H9 (cell line): ENCODE measurements at regions not wholly inside any gene's neighbourhood (a gene's known extent, or its start where the extent isn't known, plus 50 kb on each side); places are given as distances from the start of the nearest gene placed in this dataset.

Experiments used
- DNase-seq: peaks from one replicate; pipeline ENCODE4 v3.0.0-alpha.2; 2017
- H2AFZ ChIP-seq: one replicate; pipeline ENCODE4 v1.6.1; 2013; ENCODE audit warnings: mild to moderate bottlenecking, low read length, control low read depth, moderate library complexity
- H2AK5ac ChIP-seq: 2 replicates; pipeline ENCODE4 v1.6.1; 2013; ENCODE audit warnings: low read length, control low read depth, mixed read lengths; ENCODE audit not compliant: insufficient read length
- H2BK120ac ChIP-seq: one replicate; pipeline ENCODE4 v1.6.1; 2013; ENCODE audit warnings: low read depth, mild to moderate bottlenecking, low read length, control low read depth, inconsistent platforms; ENCODE audit not compliant: poor library complexity, severe bottlenecking
- H2BK12ac ChIP-seq: 2 replicates; pipeline ENCODE4 v1.6.1; 2013; ENCODE audit warnings: low read length, control low read depth, mixed read lengths, low read depth; ENCODE audit not compliant: insufficient read length
- H2BK15ac ChIP-seq: 2 replicates; pipeline ENCODE4 v1.6.1; 2013; ENCODE audit warnings: low read depth, low read length, control low read depth
- H2BK20ac ChIP-seq: one replicate; pipeline ENCODE4 v1.6.1; 2013; ENCODE audit warnings: low read depth, mild to moderate bottlenecking, low read length, control low read depth, inconsistent platforms; ENCODE audit not compliant: poor library complexity, severe bottlenecking
- H2BK5ac ChIP-seq: 2 replicates; pipeline ENCODE4 v1.6.1; 2013; ENCODE audit warnings: low read length, control low read depth, mixed read lengths; ENCODE audit not compliant: insufficient read length
- H3K14ac ChIP-seq: 2 replicates; pipeline ENCODE4 v1.6.1; 2013; ENCODE audit warnings: low read length, control low read depth; ENCODE audit not compliant: insufficient read depth
- H3K18ac ChIP-seq: 2 replicates; pipeline ENCODE4 v1.6.1; 2013; ENCODE audit warnings: low read depth, mild to moderate bottlenecking, mixed read lengths, low read length, control low read depth; ENCODE audit not compliant: insufficient read length
- H3K23ac ChIP-seq: 2 replicates; pipeline ENCODE4 v1.6.1; 2013; ENCODE audit warnings: low read length, control low read depth, mixed read lengths, low read depth; ENCODE audit not compliant: insufficient read length
- H3K23me2 ChIP-seq: 2 replicates; pipeline ENCODE4 v1.6.1; 2013; ENCODE audit warnings: low read depth, mild to moderate bottlenecking, mixed read lengths, low read length, control low read depth; ENCODE audit not compliant: insufficient read length, poor library complexity, severe bottlenecking
- H3K27ac ChIP-seq: 2 replicates; pipeline ENCODE4 v1.5.1; 2013; ENCODE audit warnings: low read length, control low read depth, mixed read lengths, low read depth; ENCODE audit not compliant: insufficient read length
- H3K27me3 ChIP-seq: 2 replicates; pipeline ENCODE4 v1.6.1; 2013; ENCODE audit warnings: low read length, control low read depth, inconsistent platforms; ENCODE audit not compliant: insufficient read depth
- H3K4ac ChIP-seq: 2 replicates; pipeline ENCODE4 v1.6.1; 2013; ENCODE audit warnings: low read depth, mild to moderate bottlenecking, control low read depth, inconsistent platforms, low read length, moderate library complexity
- H3K4me1 ChIP-seq: 2 replicates; pipeline ENCODE4 v1.6.1; 2013; ENCODE audit warnings: low read length, control low read depth, inconsistent platforms; ENCODE audit not compliant: insufficient read depth
- H3K4me2 ChIP-seq: 2 replicates; pipeline ENCODE4 v1.6.1; 2013; ENCODE audit warnings: low read length, control low read depth, mixed read lengths; ENCODE audit not compliant: insufficient read length, insufficient read depth
- H3K56ac ChIP-seq: 2 replicates; pipeline ENCODE4 v1.6.1; 2013; ENCODE audit warnings: low read depth, mild to moderate bottlenecking, mixed read lengths, low read length, control low read depth; ENCODE audit not compliant: insufficient read length
- H3K79me1 ChIP-seq: 2 replicates; pipeline ENCODE4 v1.6.1; 2013; ENCODE audit warnings: low read depth, mild to moderate bottlenecking, moderate library complexity, low read length, control low read depth, inconsistent platforms; ENCODE audit not compliant: insufficient read depth, poor library complexity, severe bottlenecking
- H3K79me2 ChIP-seq: 2 replicates; pipeline ENCODE4 v1.6.1; 2013; ENCODE audit warnings: low read length, control low read depth, inconsistent platforms; ENCODE audit not compliant: insufficient read depth
- H3K9ac ChIP-seq: 2 replicates; pipeline ENCODE4 v1.6.1; 2013; ENCODE audit warnings: low read length, control low read depth, mixed read lengths; ENCODE audit not compliant: insufficient read length; ENCODE audit errors: extremely low read depth
- H3K9me3 ChIP-seq: one replicate; pipeline ENCODE4 v1.6.1; 2013; ENCODE audit warnings: low read depth, low read length, inconsistent platforms; ENCODE audit not compliant: control insufficient read depth
- H3T11ph ChIP-seq: one replicate; pipeline ENCODE4 v1.6.1; 2013; ENCODE audit warnings: mild to moderate bottlenecking, low read length, control low read depth, inconsistent platforms
- H4K20me1 ChIP-seq: one replicate; pipeline ENCODE4 v1.6.1; 2013; ENCODE audit not compliant: control insufficient read depth, insufficient read length, insufficient read depth
- H4K5ac ChIP-seq: 2 replicates; pipeline ENCODE4 v1.6.1; 2013; ENCODE audit warnings: low read depth, mild to moderate bottlenecking, mixed read lengths, low read length, control low read depth; ENCODE audit not compliant: insufficient read length
- H4K8ac ChIP-seq: replicated peaks from 2 replicates; pipeline ENCODE4 v1.6.1; 2013; ENCODE audit warnings: low read length, control low read depth, mixed read lengths, low read depth; ENCODE audit not compliant: insufficient read length
- H4K91ac ChIP-seq: 2 replicates; pipeline ENCODE4 v1.6.1; 2013; ENCODE audit warnings: low read depth, mild to moderate bottlenecking, moderate library complexity, mixed read lengths, low read length, control low read depth; ENCODE audit not compliant: insufficient read length
- H3K27ac Mint-ChIP-seq, 3 experiments: 2 replicates in 2 of 3; 3 replicates in 1 of 3; pipeline ENCODE4 v1.8.0; 2020 to 2021; ENCODE audit warnings: mixed read lengths in 3 of 3, mild to moderate bottlenecking in 1 of 3, moderate library complexity in 1 of 3
- H3K27me3 Mint-ChIP-seq: 2 replicates; pipeline ENCODE4 v1.8.0; 2021; ENCODE audit warnings: low read depth, mild to moderate bottlenecking, moderate library complexity, mixed read lengths
- H3K36me3 Mint-ChIP-seq, 3 experiments: 2 replicates in 2 of 3; 3 replicates in 1 of 3; pipeline ENCODE4 v1.8.0; 2020 to 2021; ENCODE audit warnings: low read depth in 3 of 3, mixed read lengths in 3 of 3; ENCODE audit not compliant: insufficient read depth in 1 of 3
- H3K4me1 Mint-ChIP-seq, 2 experiments: 2 replicates each; pipeline ENCODE4 v1.8.0; 2020; ENCODE audit warnings: mixed read lengths in 2 of 2
- H3K4me3 Mint-ChIP-seq, 2 experiments: 2 replicates in 1 of 2; 3 replicates in 1 of 2; pipeline ENCODE4 v1.8.0; 2020 to 2021; ENCODE audit warnings: mild to moderate bottlenecking in 2 of 2, mixed read lengths in 2 of 2, moderate library complexity in 1 of 2
- H3K9me3 Mint-ChIP-seq, 2 experiments: 2 replicates in 1 of 2; 3 replicates in 1 of 2; pipeline ENCODE4 v1.8.0; 2020; ENCODE audit warnings: mild to moderate bottlenecking in 2 of 2, mixed read lengths in 2 of 2, moderate library complexity in 1 of 2
- CTCF ChIP-seq: fragments of 200-600 bp; sonication (generic); conservative IDR thresholded peaks from 3 replicates; pipeline ENCODE4 v1.8.0; 2021; ENCODE audit warnings: antibody characterized with exemption, mild to moderate bottlenecking
- WGBS: extraction: QIAGEN DNeasy Blood & Tissue Kit; methylation state at CpG from one replicate; pipeline ENCODE4 v1.1.7; 2013; ENCODE audit warnings: missing lambda C conversion rate, low lambda C conversion rate, mixed read lengths; ENCODE audit not compliant: insufficient read length; ENCODE audit errors: extremely low coverage; 5-methylcytosine and 5-hydroxymethylcytosine counted together

DNA sequence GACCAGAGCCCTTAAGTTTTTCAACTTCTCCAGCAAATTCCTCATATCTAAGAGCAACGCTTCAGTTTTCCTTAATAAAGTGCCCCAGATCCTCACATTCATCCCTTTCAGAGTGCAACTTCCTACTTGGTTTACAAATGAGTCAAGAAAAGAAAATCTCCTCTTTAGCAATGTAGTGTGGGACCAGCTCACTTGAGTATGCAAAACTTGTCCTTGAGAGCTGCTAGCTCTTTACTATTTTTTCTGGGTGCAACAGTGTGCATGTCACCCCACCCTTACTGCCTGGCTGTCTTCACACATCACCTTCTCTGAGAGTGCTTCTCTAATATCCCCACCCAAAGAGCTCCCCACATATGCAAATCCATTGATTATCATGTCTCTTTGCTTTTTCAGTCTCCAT lies 203.1 kb upstream of the CAMK1G start:
- Histone ChIP-seq H4K91ac (no peak overlapping the region), H3K18ac (no peak overlapping the region), H3K4me1 (peaks cover 20% of the 10 kb centered on the region), H3K4ac (no peak overlapping the region), H3K27me3 (no peaks in the 10 kb centered on the region), H3K79me1 (no peaks in the 10 kb centered on the region), H3K9ac (no peak overlapping the region), H3T11ph (no peak overlapping the region), H3K23me2 (no peaks in the 10 kb centered on the region), H4K20me1 (no peaks in the 10 kb centered on the region), H2AK5ac (no peak overlapping the region), H3K9me3 (no peaks in the 10 kb centered on the region), H3K56ac (no peak overlapping the region), H4K8ac (no peak overlapping the region), H2BK120ac (no peak overlapping the region), H3K23ac (no peak overlapping the region), H3K27ac (no peak overlapping the region), H2BK12ac (no peak overlapping the region), H3K14ac (no peak overlapping the region), H2BK15ac (no peak overlapping the region), H2AFZ (no peak overlapping the region), H2BK5ac (no peak overlapping the region), H4K5ac (no peak overlapping the region), H3K4me2 (no peak overlapping the region), H2BK20ac (no peak overlapping the region), H3K79me2 (no peaks in the 10 kb centered on the region)
- no CpG with 5 or more reads among the region's 1 CpG for WGBS
- no peak for DNase-seq
- H3K4me3 Mint-ChIP-seq = no peak overlapping the region; a peak in 1 of 5 replicates
- peaks cover 49 to 74% of the 10 kb centered on the region in 2 experiments for H3K4me1 Mint-ChIP-seq
- no peaks in the 10 kb centered on the region for H3K9me3 Mint-ChIP-seq
- no peaks in the 10 kb centered on the region for H3K36me3 Mint-ChIP-seq
- H3K27me3 Mint-ChIP-seq = no peaks in the 10 kb centered on the region
- TF ChIP-seq CTCF = no peak
- H3K27ac Mint-ChIP-seq = no peak overlapping the region
